Superior temporal gyrus (tissue), 1 donor: ENCODE measurements at regions not wholly inside any gene's neighbourhood (a gene's known extent, or its start where the extent isn't known, plus 50 kb on each side); places are given as distances from the start of the nearest gene placed in this dataset.

Experiments
- DNase-seq: peaks from one replicate; pipeline ENCODE4 v3.0.0-alpha.2; 2016; ENCODE audit errors: extremely low spot score

GRCh38 chr1:157193702-157194391 lies 55.7 kb upstream of the ETV3 start:
- DNase-seq = peak; percentile 79

- DNase-seq = no peak
Measured at GRCh38 chr1:157193219-157193618, 55.0 kb upstream of the ETV3 start.

- DNase-seq = no peak
Measured at GRCh38 chr1:157189986-157190982, 52.1 kb upstream of the ETV3 start.

- no peak for DNase-seq
Measured at GRCh38 chr1:157189096-157189495, 50.9 kb upstream of the ETV3 start.
